Ectodermal cell (in vitro differentiated cells): ENCODE measurements at regions not wholly inside any gene's neighbourhood (a gene's known extent, or its start where the extent isn't known, plus 50 kb on each side); places are given as distances from the start of the nearest gene placed in this dataset.

Experiments used
- H3K27ac ChIP-seq: 2 replicates; pipeline ENCODE4 v1.7.0; 2013; ENCODE audit warnings: mild to moderate bottlenecking, low read depth, low read length; ENCODE audit not compliant: insufficient read depth, poor library complexity, severe bottlenecking
- H3K27me3 ChIP-seq: 2 replicates; pipeline ENCODE4 v1.7.0; 2013; ENCODE audit warnings: mild to moderate bottlenecking, low read length; ENCODE audit not compliant: insufficient read depth, control insufficient read depth, poor library complexity, severe bottlenecking
- H3K36me3 ChIP-seq: one replicate; pipeline ENCODE4 v1.7.0; 2013; ENCODE audit warnings: low read length; ENCODE audit not compliant: control insufficient read depth, insufficient read depth
- H3K4me1 ChIP-seq: one replicate; pipeline ENCODE4 v1.7.0; 2013; ENCODE audit warnings: low read length; ENCODE audit not compliant: control insufficient read depth, insufficient read depth
- H3K4me3 ChIP-seq: 2 replicates; pipeline ENCODE4 v1.7.0; 2013; ENCODE audit warnings: low read depth, low read length, control low read depth; ENCODE audit not compliant: insufficient read depth
- H3K9me3 ChIP-seq: 2 replicates; pipeline ENCODE4 v1.7.0; 2013; ENCODE audit warnings: mild to moderate bottlenecking, low read length, moderate library complexity; ENCODE audit not compliant: control insufficient read depth
- WGBS, 2 experiments: methylation state at CpG; one replicate each; pipeline ENCODE4 v1.1.7; 2013; ENCODE audit warnings: missing lambda C conversion rate in 2 of 2; 5-methylcytosine and 5-hydroxymethylcytosine counted together

DNA sequence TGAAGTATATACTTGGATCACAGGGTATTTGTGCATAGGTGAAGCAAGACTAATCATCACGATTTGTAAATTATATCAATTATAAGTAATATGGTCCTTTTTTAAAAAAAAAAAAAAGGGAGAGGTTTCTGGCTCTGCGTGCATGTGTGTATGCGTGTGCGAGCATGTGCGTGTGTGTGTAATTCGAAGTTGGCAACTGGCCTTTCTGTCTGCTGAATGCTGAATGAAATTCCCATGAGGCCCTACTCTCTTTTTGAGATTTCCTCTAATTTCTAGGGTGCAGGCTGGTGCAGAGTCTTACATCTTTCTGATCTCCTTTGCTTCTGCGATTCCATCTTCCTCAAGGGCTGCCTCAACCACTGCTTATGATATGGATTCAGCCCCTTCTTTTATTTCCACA lies 212.2 kb downstream of the URB2 start:
- WGBS, 2 experiments, result 97 to 98% methylated on average over 6 of the region's 7 CpGs
- no peak overlapping the region for H3K4me3 ChIP-seq
- no peak overlapping the region for H3K27ac ChIP-seq
- H3K4me1 ChIP-seq, result no peaks in the 10 kb centered on the region
- H3K27me3 ChIP-seq, result no peaks in the 10 kb centered on the region
- no peaks in the 10 kb centered on the region for H3K9me3 ChIP-seq
- H3K36me3 ChIP-seq, result no peaks in the 10 kb centered on the region

- 82 to 85% methylated on average over 2 to 3 of the region's 3 CpGs for WGBS, 2 experiments
- Histone ChIP-seq H3K9me3 (no peaks in the 10 kb centered on the region), H3K4me3 (no peak overlapping the region), H3K36me3 (no peaks in the 10 kb centered on the region), H3K27me3 (no peaks in the 10 kb centered on the region), H3K27ac (no peak overlapping the region), H3K4me1 (no peaks in the 10 kb centered on the region)
These were observed 213.8 kb downstream of the URB2 start for GRCh38 chr1:229839800-229840199.

DNA sequence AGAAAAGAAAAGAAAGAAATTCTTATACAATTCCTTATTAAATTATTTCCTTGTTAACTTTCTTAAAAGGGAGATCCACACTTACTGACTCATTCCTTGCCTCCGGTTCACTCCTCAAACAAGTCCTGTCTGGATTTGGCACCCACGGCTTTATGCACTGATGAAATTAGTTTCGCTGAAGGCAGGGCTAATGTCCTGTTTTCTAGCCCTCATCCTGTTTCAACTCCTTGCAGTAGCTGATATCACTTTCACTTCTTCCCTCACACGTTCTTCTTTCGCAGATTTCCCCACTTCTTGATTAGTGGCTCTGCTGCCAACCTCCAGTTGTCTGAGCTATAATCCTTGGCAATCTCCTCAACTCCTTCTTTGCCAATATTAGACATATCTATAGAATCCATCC lies 215.2 kb downstream of the URB2 start:
- no peaks in the 10 kb centered on the region for H3K9me3 ChIP-seq
- no peaks in the 10 kb centered on the region for H3K27me3 ChIP-seq

DNA sequence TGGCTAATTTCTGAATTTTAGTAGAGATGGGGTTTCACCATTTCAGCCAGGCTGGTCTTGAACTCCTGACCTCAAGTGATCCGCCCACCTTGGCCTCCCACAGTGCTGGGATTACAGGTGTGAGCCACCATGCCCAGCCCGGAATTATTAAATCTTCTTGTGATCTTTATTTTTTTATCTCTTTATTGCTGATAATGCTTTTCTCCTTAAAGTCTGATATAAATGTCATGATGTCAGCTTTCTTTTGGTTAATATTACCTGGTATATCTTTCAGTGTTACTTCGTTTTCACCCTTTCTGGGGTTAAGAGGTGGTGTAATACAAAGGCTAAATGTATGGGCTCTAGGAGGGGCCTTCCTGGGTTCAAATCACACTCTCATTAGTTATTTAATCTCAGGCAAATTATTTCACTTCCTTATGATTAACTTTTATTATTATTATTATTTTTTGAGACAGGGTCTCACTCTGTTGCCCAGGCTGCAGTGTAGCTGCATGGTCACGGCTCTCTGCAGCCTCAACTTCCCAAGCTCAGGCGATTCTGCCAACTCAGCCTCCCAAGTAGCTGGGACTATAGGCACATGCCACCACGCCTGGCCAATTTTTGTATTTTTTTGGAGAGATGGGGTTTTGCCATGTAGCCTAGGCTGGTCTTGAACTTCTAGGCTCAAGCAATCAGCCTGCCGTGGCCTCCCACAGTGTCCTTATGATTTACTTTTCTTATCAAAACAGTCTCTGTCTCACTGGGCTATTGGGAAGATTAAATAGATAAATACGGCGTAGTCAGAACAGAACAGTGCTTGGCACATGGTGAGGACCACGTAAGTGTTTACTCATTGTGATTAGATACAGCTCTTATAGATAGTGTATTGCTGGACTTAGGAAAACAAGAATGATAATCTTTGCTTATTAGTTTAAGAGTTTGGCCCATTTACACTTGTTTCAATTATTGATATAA lies 216.5 kb downstream of the URB2 start:
- no peaks in the 10 kb centered on the region for H3K9me3 ChIP-seq
- no peaks in the 10 kb centered on the region for H3K4me1 ChIP-seq
- H3K4me3 ChIP-seq, result no peak overlapping the region
- no peaks in the 10 kb centered on the region for H3K27me3 ChIP-seq
- no peaks in the 10 kb centered on the region for H3K36me3 ChIP-seq
- H3K27ac ChIP-seq, result no peak overlapping the region
- 94 to 95% methylated on average over 9 of the region's 10 CpGs for WGBS, 2 experiments

More for the DNA sequence above, 215.2 kb downstream of the URB2 start:
- no peak overlapping the region for H3K27ac ChIP-seq
- no peak overlapping the region for H3K4me3 ChIP-seq
- no peaks in the 10 kb centered on the region for H3K4me1 ChIP-seq
- no peaks in the 10 kb centered on the region for H3K36me3 ChIP-seq
- WGBS, 2 experiments, result 91 to 94% methylated on average over 5 of the region's 5 CpGs

GRCh38 chr1:229843627-229844238 lies 217.7 kb downstream of the URB2 start:
- Histone ChIP-seq H3K4me3 (no peak overlapping the region), H3K9me3 (no peaks in the 10 kb centered on the region), H3K27ac (no peak overlapping the region), H3K27me3 (no peaks in the 10 kb centered on the region), H3K36me3 (no peaks in the 10 kb centered on the region), H3K4me1 (no peaks in the 10 kb centered on the region)
- WGBS, 2 experiments, result 83 to 92% methylated on average over 3 of the region's 3 CpGs

GRCh38 chr1:229844675-229845074 lies 218.6 kb downstream of the URB2 start:
- Histone ChIP-seq H3K27me3 (no peaks in the 10 kb centered on the region), H3K4me1 (no peaks in the 10 kb centered on the region), H3K36me3 (no peaks in the 10 kb centered on the region), H3K27ac (no peak overlapping the region), H3K9me3 (no peaks in the 10 kb centered on the region), H3K4me3 (no peak overlapping the region)
- 89 to 91% methylated on average over 6 of the region's 6 CpGs for WGBS, 2 experiments

DNA sequence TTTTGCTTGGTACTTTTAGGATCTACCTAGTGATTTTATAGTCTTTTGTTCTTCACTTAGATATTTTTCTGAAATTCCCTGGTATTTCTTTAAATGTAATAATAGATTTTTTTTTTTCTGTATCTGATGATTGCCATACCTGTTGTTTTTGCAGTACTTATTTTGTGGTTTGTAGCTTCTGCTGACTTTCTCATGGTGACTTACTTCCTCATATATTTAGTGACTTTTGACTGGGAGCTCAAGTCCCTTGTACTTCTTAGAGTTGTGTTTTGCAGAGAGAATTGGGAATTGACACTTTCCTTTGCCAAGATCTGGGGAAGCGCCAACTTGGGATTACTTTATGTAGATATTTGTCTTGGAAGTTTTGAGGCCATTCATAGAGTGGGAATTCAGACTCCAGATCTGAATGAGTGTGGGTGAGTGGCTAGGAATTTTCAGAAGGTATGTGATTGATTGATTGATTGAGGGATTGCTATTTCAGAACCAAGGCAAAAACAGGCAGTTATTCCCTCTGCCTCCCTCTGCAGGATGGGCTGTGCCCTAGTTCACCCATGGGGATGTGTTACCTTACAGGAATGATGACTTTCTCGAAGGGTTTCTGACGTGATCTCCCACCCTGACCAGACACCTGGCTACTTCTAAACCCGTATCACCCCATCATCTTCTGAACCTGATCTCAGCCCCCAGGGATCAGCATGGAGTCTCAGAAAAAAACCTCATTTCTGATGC lies 219.5 kb downstream of the URB2 start:
- Histone ChIP-seq H3K9me3 (no peaks in the 10 kb centered on the region), H3K36me3 (no peaks in the 10 kb centered on the region), H3K27ac (no peak overlapping the region), H3K4me1 (no peaks in the 10 kb centered on the region), H3K27me3 (no peaks in the 10 kb centered on the region), H3K4me3 (no peak overlapping the region)
- WGBS, 2 experiments, result 82 to 90% methylated on average over 4 of the region's 4 CpGs

DNA sequence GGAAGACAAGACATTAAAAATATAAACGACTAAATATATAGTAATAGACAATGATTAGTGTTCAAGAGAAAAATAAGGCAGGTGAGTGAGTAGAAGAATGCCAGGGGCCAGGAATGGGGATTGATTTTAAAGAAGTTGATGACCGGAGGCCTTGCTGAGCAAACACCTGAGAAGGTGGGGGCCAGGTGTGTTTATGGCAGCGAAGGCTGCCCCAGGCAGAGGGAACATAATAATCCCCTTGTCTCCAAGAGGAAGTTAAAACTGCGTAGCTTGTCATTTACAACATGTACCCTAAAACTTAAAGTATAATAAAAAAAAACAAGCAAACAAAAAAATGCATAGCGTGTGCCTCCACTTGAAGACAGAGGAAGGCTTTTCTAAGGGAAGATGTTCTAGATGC lies 220.3 kb downstream of the URB2 start:
- WGBS, 2 experiments, result 93 to 95% methylated on average over 5 of the region's 5 CpGs

DNA sequence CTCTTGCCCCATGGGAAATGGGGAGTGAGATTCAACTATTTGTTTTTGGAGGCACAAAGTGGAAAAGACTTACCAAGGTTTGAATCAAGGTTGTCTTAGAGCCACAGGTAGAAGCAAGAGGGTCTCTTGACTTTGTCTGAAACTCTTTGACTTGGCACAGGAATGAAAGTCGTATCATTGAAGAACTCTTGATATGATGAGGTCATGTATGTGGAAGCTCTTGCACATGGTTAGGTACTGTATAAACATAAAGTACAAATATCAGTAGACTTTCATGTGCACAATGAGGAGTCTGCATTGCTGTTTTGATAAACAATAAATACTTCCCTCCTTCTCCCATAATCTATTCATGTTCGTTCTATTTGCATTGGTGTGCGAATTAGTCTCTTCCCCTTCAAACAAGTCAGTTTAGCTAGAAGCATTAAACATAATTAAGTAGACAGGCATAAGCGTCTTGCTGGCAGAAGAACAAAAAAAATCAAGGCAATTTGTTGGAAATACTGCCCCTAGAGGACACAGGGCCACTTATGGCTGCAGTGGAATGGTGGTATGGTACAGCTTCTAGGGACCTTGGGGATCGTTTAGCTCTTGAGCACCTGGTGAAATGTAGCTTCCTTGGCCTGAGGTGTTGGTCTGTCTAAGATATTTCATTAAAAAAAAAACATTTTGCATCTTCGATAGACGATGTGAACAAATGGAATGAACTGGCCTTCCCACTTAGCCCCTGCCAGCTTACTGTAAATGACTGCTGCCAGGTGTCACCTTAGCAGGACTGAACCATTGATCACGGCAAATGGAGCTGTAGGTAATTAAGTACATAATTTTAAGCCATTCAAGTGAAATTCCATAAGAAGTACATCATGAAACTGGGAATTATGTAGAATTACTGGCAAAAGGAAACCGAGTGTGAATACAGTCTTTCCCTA lies 218.0 kb upstream of the GALNT2 start:
- no peak overlapping the region for H3K4me3 ChIP-seq
- WGBS, 2 experiments, result 83 to 85% methylated on average over 9 of the region's 9 CpGs

More for the DNA sequence above, 220.3 kb downstream of the URB2 start:
- H3K4me1 ChIP-seq, result no peaks in the 10 kb centered on the region
- H3K27me3 ChIP-seq, result no peaks in the 10 kb centered on the region
- H3K27ac ChIP-seq, result no peak overlapping the region
- no peak overlapping the region for H3K4me3 ChIP-seq
- no peaks in the 10 kb centered on the region for H3K9me3 ChIP-seq
- no peaks in the 10 kb centered on the region for H3K36me3 ChIP-seq

More for the DNA sequence above, 218.0 kb upstream of the GALNT2 start:
- Histone ChIP-seq H3K27me3 (no peaks in the 10 kb centered on the region), H3K36me3 (no peaks in the 10 kb centered on the region), H3K4me1 (no peaks in the 10 kb centered on the region), H3K27ac (no peak overlapping the region), H3K9me3 (no peaks in the 10 kb centered on the region)
